ENCODE measurements at regions not wholly inside any gene's neighbourhood (a gene's known extent, or its start where the extent isn't known, plus 50 kb on each side); places are given as distances from the start of the nearest gene placed in this dataset.
A peak's percentile ranks its signal among the peaks of the same experiment; 100 is the strongest.

DNA sequence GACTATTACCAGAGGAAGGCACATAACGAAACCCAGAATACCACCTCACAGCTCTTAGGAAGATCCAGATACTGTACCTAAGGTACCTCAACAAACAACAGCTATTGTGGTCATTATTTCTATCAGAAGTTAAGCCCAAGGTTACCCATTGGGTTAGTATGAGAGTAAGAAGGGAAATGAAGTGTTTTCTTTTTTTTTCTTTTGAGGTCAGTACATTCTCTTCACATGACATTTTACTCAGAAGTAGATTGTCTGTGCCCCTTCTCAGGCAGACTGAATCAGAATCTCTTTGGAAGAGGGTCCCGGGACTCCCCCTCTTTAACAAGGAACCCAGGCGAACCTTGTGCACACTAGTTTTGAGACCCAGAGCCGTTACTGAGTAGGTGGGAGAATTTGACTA lies 233.7 kb upstream of the CXCR4 start:
- BruUV-seq (replicated peaks), result no TSS peak
- Histone ChIP-seq H3K9me2 (ENCODE audit: insufficient read depth, low read length) (no peaks in the 10 kb centered on the region), H3K36me3 (ENCODE audit: insufficient read depth, low read length) (no peaks in the 10 kb centered on the region; the same call in 1 of the 2 replicates), H2AFZ (ENCODE audit: low read length) (no peak overlapping the region), H3K79me2 (ENCODE audit: insufficient read depth, low read depth, low read length) (no peaks in the 10 kb centered on the region), H3K4me1 (ENCODE audit: insufficient read depth, low read length, poor library complexity, severe bottlenecking) (no peaks in the 10 kb centered on the region), H3K4me2 (ENCODE audit: low read length) (no peak overlapping the region), H3K27ac (ENCODE audit: low read depth, low read length, poor library complexity, severe bottlenecking) (no peak overlapping the region), H4K20me1 (ENCODE audit: insufficient read depth, low read length) (no peaks in the 10 kb centered on the region), H3K4me3 (ENCODE audit: low read depth, low read length, poor library complexity, severe bottlenecking) (no peak overlapping the region), H3K9me3 (ENCODE audit: low read length) (peaks cover 12% of the 10 kb centered on the region)
- intact Hi-C loops (cut with micrococcal nuclease; ENCODE audit: unreplicated experiment), result no loop called here
- ChIA-PET POLR2A (interaction anchor here (0.7 to 1.2 kb wide), 3 partner anchors 8 to 207 kb away, joined by 3 read pairs; no protein-coding TSS in a partner anchor), CTCF (ENCODE audit: unreplicated experiment) (no interaction called here)
- DNase-seq (ENCODE audit: low spot score), result no peak
- TF ChIP-seq EZH2phosphoT487 (IDR thresholded peaks at IDR 0.05; ENCODE audit: borderline replicate concordance, low read depth, low read length), result no peak
- TF ChIP-seq, protein P1, sequence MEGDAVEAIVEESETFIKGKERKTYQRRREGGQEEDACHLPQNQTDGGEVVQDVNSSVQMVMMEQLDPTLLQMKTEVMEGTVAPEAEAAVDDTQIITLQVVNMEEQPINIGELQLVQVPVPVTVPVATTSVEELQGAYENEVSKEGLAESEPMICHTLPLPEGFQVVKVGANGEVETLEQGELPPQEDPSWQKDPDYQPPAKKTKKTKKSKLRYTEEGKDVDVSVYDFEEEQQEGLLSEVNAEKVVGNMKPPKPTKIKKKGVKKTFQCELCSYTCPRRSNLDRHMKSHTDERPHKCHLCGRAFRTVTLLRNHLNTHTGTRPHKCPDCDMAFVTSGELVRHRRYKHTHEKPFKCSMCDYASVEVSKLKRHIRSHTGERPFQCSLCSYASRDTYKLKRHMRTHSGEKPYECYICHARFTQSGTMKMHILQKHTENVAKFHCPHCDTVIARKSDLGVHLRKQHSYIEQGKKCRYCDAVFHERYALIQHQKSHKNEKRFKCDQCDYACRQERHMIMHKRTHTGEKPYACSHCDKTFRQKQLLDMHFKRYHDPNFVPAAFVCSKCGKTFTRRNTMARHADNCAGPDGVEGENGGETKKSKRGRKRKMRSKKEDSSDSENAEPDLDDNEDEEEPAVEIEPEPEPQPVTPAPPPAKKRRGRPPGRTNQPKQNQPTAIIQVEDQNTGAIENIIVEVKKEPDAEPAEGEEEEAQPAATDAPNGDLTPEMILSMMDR (conservative IDR thresholded peaks at IDR 0.05; ENCODE audit: low read length), result no peak

DNA sequence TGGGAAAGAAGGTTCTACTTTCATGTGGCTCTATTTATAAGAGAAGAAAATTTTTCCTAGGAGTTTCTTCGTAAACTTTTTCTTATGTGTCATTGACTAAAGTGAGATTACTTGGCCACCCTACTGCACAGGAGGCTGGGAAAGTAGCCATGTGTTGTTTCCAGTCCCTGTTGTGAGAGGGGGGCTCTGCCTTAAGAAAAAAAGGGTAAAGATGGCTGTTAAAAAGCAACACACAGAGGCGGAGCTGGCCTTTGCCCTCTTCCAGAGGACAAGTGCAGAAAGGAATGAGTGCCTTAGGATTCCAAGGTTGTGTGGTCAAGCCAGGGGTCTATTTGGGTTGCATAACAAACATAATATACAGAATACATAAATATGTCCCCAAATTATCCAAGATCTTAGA lies 230.0 kb upstream of the CXCR4 start:
- no peaks in the 10 kb centered on the region for H3K79me2 ChIP-seq (ENCODE audit: insufficient read depth, low read depth, low read length)
- no peak overlapping the region for H3K27ac ChIP-seq (ENCODE audit: low read depth, low read length, poor library complexity, severe bottlenecking)
- no peaks in the 10 kb centered on the region for H3K9me2 ChIP-seq (ENCODE audit: insufficient read depth, low read length)
- ChIA-PET POLR2A (interaction anchor here (0.6 to 0.7 kb wide), 2 partner anchors 9 to 237 kb away, joined by 3 read pairs; no protein-coding TSS in a partner anchor), CTCF (ENCODE audit: unreplicated experiment) (no interaction called here)
- intact Hi-C loops (cut with micrococcal nuclease; ENCODE audit: unreplicated experiment), result no loop called here
- H4K20me1 ChIP-seq (ENCODE audit: insufficient read depth, low read length), result no peaks in the 10 kb centered on the region
- no peak for DNase-seq (ENCODE audit: low spot score)
- H3K4me1 ChIP-seq (ENCODE audit: insufficient read depth, low read length, poor library complexity, severe bottlenecking), result no peaks in the 10 kb centered on the region
- no peak overlapping the region for H3K4me2 ChIP-seq (ENCODE audit: low read length)
- BruUV-seq (replicated peaks), result no TSS peak
- no peak overlapping the region for H3K4me3 ChIP-seq (ENCODE audit: low read depth, low read length, poor library complexity, severe bottlenecking)
- H3K9me3 ChIP-seq (ENCODE audit: low read length), result peaks cover 12% of the 10 kb centered on the region
- H3K36me3 ChIP-seq (ENCODE audit: insufficient read depth, low read length), result no peaks in the 10 kb centered on the region; the same call in 1 of the 2 replicates
- TF ChIP-seq EZH2phosphoT487 (IDR thresholded peaks at IDR 0.05; ENCODE audit: borderline replicate concordance, low read depth, low read length), result no peak
- TF ChIP-seq, protein P1 (conservative IDR thresholded peaks at IDR 0.05; ENCODE audit: low read length), result no peak
- H2AFZ ChIP-seq (ENCODE audit: low read length), result peak overlapping the region; percentile 5; the same call in 1 of the 2 replicates

DNA sequence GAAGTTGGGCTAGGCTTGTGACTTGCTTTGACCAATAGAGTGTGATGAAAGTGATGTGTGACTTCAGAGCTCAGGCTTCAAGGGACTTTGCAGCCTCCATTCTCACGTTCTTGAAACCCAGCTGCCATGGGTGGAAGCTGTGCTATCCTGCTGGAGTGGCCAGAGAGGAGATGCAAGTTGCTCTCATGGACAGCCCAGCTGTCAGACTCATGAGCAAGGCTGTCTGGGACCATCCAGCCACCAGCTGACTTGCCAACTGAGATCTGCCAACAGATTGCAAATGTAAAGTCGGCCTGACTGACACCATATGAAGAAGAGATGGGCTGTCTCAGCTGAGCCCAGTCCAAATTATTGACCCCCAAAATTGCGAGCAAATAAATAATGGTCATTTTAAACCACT lies 226.4 kb upstream of the CXCR4 start:
- H2AFZ ChIP-seq (ENCODE audit: low read length), result peak overlapping the region; percentile 43; the same call in 1 of the 2 replicates
- H4K20me1 ChIP-seq (ENCODE audit: insufficient read depth, low read length), result no peaks in the 10 kb centered on the region
- H3K79me2 ChIP-seq (ENCODE audit: insufficient read depth, low read depth, low read length), result no peaks in the 10 kb centered on the region
- CTCF ChIA-PET (ENCODE audit: unreplicated experiment), result no interaction called here
- H3K27ac ChIP-seq (ENCODE audit: low read depth, low read length, poor library complexity, severe bottlenecking), result no peak overlapping the region
- no peaks in the 10 kb centered on the region for H3K9me2 ChIP-seq (ENCODE audit: insufficient read depth, low read length)
- no peak overlapping the region for H3K4me2 ChIP-seq (ENCODE audit: low read length)
- intact Hi-C loops (cut with micrococcal nuclease; ENCODE audit: unreplicated experiment), result no loop called here
- H3K4me1 ChIP-seq (ENCODE audit: insufficient read depth, low read length, poor library complexity, severe bottlenecking), result no peaks in the 10 kb centered on the region
- BruUV-seq (replicated peaks), result no TSS peak
- POLR2A ChIA-PET, result no interaction called here
- no peak for DNase-seq (ENCODE audit: low spot score)
- no peaks in the 10 kb centered on the region for H3K9me3 ChIP-seq (ENCODE audit: low read length)
- no peaks in the 10 kb centered on the region for H3K36me3 ChIP-seq (ENCODE audit: insufficient read depth, low read length)
- TF ChIP-seq, protein P1 (conservative IDR thresholded peaks at IDR 0.05; ENCODE audit: low read length), result no peak
- no peak for TF ChIP-seq EZH2phosphoT487 (IDR thresholded peaks at IDR 0.05; ENCODE audit: borderline replicate concordance, low read depth, low read length)
- no peak overlapping the region for H3K4me3 ChIP-seq (ENCODE audit: low read depth, low read length, poor library complexity, severe bottlenecking)
